Esophagus muscularis mucosa (tissue), 4 donors: ENCODE measurements at regions not wholly inside any gene's neighbourhood (a gene's known extent, or its start where the extent isn't known, plus 50 kb on each side); places are given as distances from the start of the nearest gene placed in this dataset.

Source experiments
- DNase-seq: peaks from one replicate; pipeline ENCODE4 v3.0.0-alpha.2; 2017; ENCODE audit errors: extremely low spot score
- H3K27ac ChIP-seq, 4 donors: fragments of 200-600 bp; sonication (generic); replicated peaks in 1 of 4; 1 replicate in 3 of 4; 2 replicates in 1 of 4; pipeline ENCODE4 v1.5.1; 2016 to 2019; ENCODE audit warnings: mild to moderate bottlenecking in 1 of 4
- H3K27me3 ChIP-seq, 4 donors: fragments of 200-600 bp; sonication (generic); one replicate each; pipeline versions ENCODE4 v1.5.1 to v1.6.0; 2016 to 2019
- H3K36me3 ChIP-seq, 4 donors: fragments of 200-600 bp; sonication (generic); one replicate each; pipeline ENCODE4 v1.5.1; 2016 to 2019
- H3K4me1 ChIP-seq, 4 donors: fragments of 200-600 bp; sonication (generic); one replicate each; pipeline ENCODE4 v1.5.1; 2016 to 2019
- H3K4me3 ChIP-seq, 4 donors: fragments of 200-600 bp; sonication (generic); 1 replicate in 2 of 4; 2 replicates in 2 of 4; pipeline ENCODE4 v1.5.1; 2016 to 2019; ENCODE audit warnings: mild to moderate bottlenecking in 4 of 4, moderate library complexity in 1 of 4
- H3K9me3 ChIP-seq, 4 donors: fragments of 200-600 bp; sonication (generic); 1 replicate in 3 of 4; 2 replicates in 1 of 4; pipeline ENCODE4 v1.5.1; 2016 to 2019
- EP300 ChIP-seq: sonication (generic); formaldehyde crosslinking; IDR thresholded peaks from one replicate; pipeline ENCODE4 v1.6.1; 2017; ENCODE audit warnings: antibody characterized with exemption
- POLR2A ChIP-seq: fragments of 450-650 bp; IDR thresholded peaks from one replicate; pipeline ENCODE4 v1.6.1; 2017; ENCODE audit warnings: antibody characterized with exemption, moderate library complexity, mild to moderate bottlenecking, low read depth
- POLR2AphosphoS5 ChIP-seq, 2 donors: sonication (generic); formaldehyde crosslinking; IDR thresholded peaks; one replicate each; pipeline ENCODE4 v1.6.1; 2017; ENCODE audit warnings: antibody characterized with exemption in 2 of 2
- WGBS: methylation state at CpG from one replicate; pipeline ENCODE4 v1.1.5; 2018; 5-methylcytosine and 5-hydroxymethylcytosine counted together
- intact Hi-C: fragments of 100-400 bp; cut with DNase I; formaldehyde crosslinking; loops from one replicate; pipeline ENCODE4 v1.15.1; 2023
- TF ChIP-seq, protein P1 (sequence below), 3 experiments: fragments of 200-600 bp in 2 of 3; fragments of 450-650 bp in 1 of 3; sonication (generic) in 2 of 3; IDR thresholded peaks; one replicate each; pipeline ENCODE4 v1.5.1; 2017 to 2019; ENCODE audit warnings: antibody characterized with exemption in 3 of 3, mild to moderate bottlenecking in 2 of 3, moderate library complexity in 1 of 3

GRCh38 chr7:140996-141395 lies 51.4 kb upstream of the FAM20C start:
- 84% methylated on average over 6 of the region's 6 CpGs for WGBS
- DNase-seq: no peak

GRCh38 chr7:142248-142941 lies 50.0 kb upstream of the FAM20C start:
- 74% methylated on average over 7 of the region's 12 CpGs for WGBS
- Histone ChIP-seq H3K36me3 (no peaks in the 10 kb centered on the region), H3K27ac (peak overlapping the region in 2 of 4 donors; percentile 11 to 19), H3K27me3 (no peaks in the 10 kb centered on the region), H3K9me3 (no peaks in the 10 kb centered on the region), H3K4me3 (no peak overlapping the region), H3K4me1 (peaks cover 0 to 10% (median 7%) of the 10 kb centered on the region in 4 donors)
- intact Hi-C loops: no loop called here
- DNase-seq: no peak
- TF ChIP-seq POLR2A: no peak
- no peak for TF ChIP-seq EP300
- TF ChIP-seq, protein P1, sequence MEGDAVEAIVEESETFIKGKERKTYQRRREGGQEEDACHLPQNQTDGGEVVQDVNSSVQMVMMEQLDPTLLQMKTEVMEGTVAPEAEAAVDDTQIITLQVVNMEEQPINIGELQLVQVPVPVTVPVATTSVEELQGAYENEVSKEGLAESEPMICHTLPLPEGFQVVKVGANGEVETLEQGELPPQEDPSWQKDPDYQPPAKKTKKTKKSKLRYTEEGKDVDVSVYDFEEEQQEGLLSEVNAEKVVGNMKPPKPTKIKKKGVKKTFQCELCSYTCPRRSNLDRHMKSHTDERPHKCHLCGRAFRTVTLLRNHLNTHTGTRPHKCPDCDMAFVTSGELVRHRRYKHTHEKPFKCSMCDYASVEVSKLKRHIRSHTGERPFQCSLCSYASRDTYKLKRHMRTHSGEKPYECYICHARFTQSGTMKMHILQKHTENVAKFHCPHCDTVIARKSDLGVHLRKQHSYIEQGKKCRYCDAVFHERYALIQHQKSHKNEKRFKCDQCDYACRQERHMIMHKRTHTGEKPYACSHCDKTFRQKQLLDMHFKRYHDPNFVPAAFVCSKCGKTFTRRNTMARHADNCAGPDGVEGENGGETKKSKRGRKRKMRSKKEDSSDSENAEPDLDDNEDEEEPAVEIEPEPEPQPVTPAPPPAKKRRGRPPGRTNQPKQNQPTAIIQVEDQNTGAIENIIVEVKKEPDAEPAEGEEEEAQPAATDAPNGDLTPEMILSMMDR (IDR thresholded peaks at IDR 0.05): no peak

More at GRCh38 chr7:140996-141395, 51.4 kb upstream of the FAM20C start:
- Histone ChIP-seq H3K27me3 (no peaks in the 10 kb centered on the region), H3K4me3 (no peak overlapping the region), H3K4me1 (peaks cover 0 to 10% (median 7%) of the 10 kb centered on the region in 4 donors), H3K27ac (no peak overlapping the region), H3K36me3 (no peaks in the 10 kb centered on the region), H3K9me3 (no peaks in the 10 kb centered on the region)
- TF ChIP-seq EP300: no peak
- TF ChIP-seq, protein P1 (IDR thresholded peaks at IDR 0.05): no peak
- no peak for TF ChIP-seq POLR2A
- no peak for TF ChIP-seq POLR2AphosphoS5 (IDR thresholded peaks at IDR 0.05)
- intact Hi-C loops: no loop called here
